IMR-90 (cell line): ENCODE measurements at regions not wholly inside any gene's neighbourhood (a gene's known extent, or its start where the extent isn't known, plus 50 kb on each side); places are given as distances from the start of the nearest gene placed in this dataset.
A peak's percentile ranks its signal among the peaks of the same experiment; 100 is the strongest.

Experiments used
- ATAC-seq: fragments of 200-7000 bp; cut with Tn5 transposase; 2 replicates; pipeline ENCODE4 v1.9.1; 2020; ENCODE audit warnings: low read depth, mild to moderate bottlenecking, moderate library complexity
- BruUV-seq: library from RNA; stranded (reverse); fragments of 400-500 nt; replicated peaks from 2 replicates; lab custom pipeline; 2021; lab: Mats Ljungman, UMichigan
- CTCF ChIA-PET: fragments of 300-600 bp; formaldehyde crosslinking; extraction: SDS; loops from one replicate; lab custom pipeline; 2021; ENCODE audit warnings: antibody characterized with exemption; lab: Yijun Ruan, JAX
- POLR2A ChIA-PET: fragments of 300-600 bp; sonication (Branson Sonifier 250); formaldehyde crosslinking; loops from one replicate; lab custom pipeline; 2022; ENCODE audit warnings: antibody characterized with exemption; ENCODE audit not compliant: unreplicated experiment; lab: Charles Lee
- DNase-seq: peaks from one replicate; pipeline ENCODE4 v3.0.0; 2013
- H2AFZ ChIP-seq: replicated peaks from 2 replicates; pipeline ENCODE3; 2013; ENCODE audit warnings: low read length, mild to moderate bottlenecking; ENCODE audit not compliant: poor library complexity
- H2AK5ac ChIP-seq: 2 replicates; pipeline ENCODE4 v1.6.1; 2013; ENCODE audit warnings: low read depth, low read length, inconsistent platforms
- H2AK9ac ChIP-seq: replicated peaks from 2 replicates; pipeline ENCODE3; 2013; ENCODE audit warnings: mild to moderate bottlenecking, low read depth, low read length, moderate library complexity; ENCODE audit not compliant: poor library complexity
- H2BK120ac ChIP-seq: 2 replicates; pipeline ENCODE4 v1.6.1; 2013; ENCODE audit warnings: low read depth, low read length, inconsistent platforms
- H2BK15ac ChIP-seq: 3 replicates; pipeline ENCODE4 v1.6.1; 2013; ENCODE audit warnings: low read depth, low read length, inconsistent platforms
- H2BK20ac ChIP-seq: 2 replicates; pipeline ENCODE4 v1.6.1; 2013; ENCODE audit warnings: low read depth, mild to moderate bottlenecking, inconsistent platforms, low read length, moderate library complexity
- H2BK5ac ChIP-seq: 2 replicates; pipeline ENCODE4 v1.6.1; 2013; ENCODE audit warnings: mild to moderate bottlenecking, low read depth, low read length, inconsistent platforms; ENCODE audit not compliant: poor library complexity, severe bottlenecking
- H3K14ac ChIP-seq: replicated peaks from 2 replicates; pipeline ENCODE4 v1.6.1; 2013; ENCODE audit warnings: low read depth, low read length, inconsistent platforms
- H3K18ac ChIP-seq: 2 replicates; pipeline ENCODE4 v1.6.1; 2013; ENCODE audit warnings: low read depth, low read length, control low read depth
- H3K23ac ChIP-seq: 2 replicates; pipeline ENCODE4 v1.6.1; 2013; ENCODE audit warnings: low read depth, low read length, inconsistent platforms
- H3K27ac ChIP-seq: 2 replicates; pipeline ENCODE4 v1.5.1; 2013; ENCODE audit warnings: mild to moderate bottlenecking, control low read depth, low read length; ENCODE audit not compliant: insufficient read depth
- H3K27me3 ChIP-seq: 2 replicates; pipeline ENCODE4 v1.6.1; 2013; ENCODE audit warnings: low read length; ENCODE audit not compliant: control insufficient read depth, insufficient read depth
- H3K36me3 ChIP-seq: 2 replicates; pipeline ENCODE4 v1.6.1; 2013; ENCODE audit warnings: low read length, mixed read lengths; ENCODE audit not compliant: control insufficient read depth, insufficient read depth
- H3K4ac ChIP-seq: 2 replicates; pipeline ENCODE4 v1.6.1; 2013; ENCODE audit warnings: low read depth, low read length, inconsistent platforms
- H3K4me1 ChIP-seq: 2 replicates; pipeline ENCODE4 v1.6.1; 2013; ENCODE audit warnings: low read length, mixed read lengths; ENCODE audit not compliant: control insufficient read depth, insufficient read depth
- H3K4me2 ChIP-seq: 2 replicates; pipeline ENCODE4 v1.6.1; 2013; ENCODE audit warnings: low read depth, mild to moderate bottlenecking, control low read depth, low read length, moderate library complexity
- H3K4me3 ChIP-seq: 2 replicates; pipeline ENCODE4 v1.5.1; 2013; ENCODE audit warnings: low read depth, mild to moderate bottlenecking, control low read depth, low read length, moderate library complexity; ENCODE audit not compliant: insufficient read depth
- H3K56ac ChIP-seq: 2 replicates; pipeline ENCODE4 v1.6.1; 2013; ENCODE audit warnings: low read length, inconsistent platforms; ENCODE audit not compliant: insufficient read depth; ENCODE audit errors: extremely low read depth
- H3K79me1 ChIP-seq, 2 experiments: 2 replicates each; pipeline ENCODE4 v1.6.1; 2013; ENCODE audit warnings: low read length in 2 of 2, inconsistent platforms in 1 of 2, low read depth in 1 of 2
- H3K9ac ChIP-seq: 2 replicates; pipeline ENCODE4 v1.6.1; 2013; ENCODE audit warnings: low read depth, low read length, control low read depth
- H3K9me1 ChIP-seq: 2 replicates; pipeline ENCODE4 v1.6.1; 2013; ENCODE audit warnings: low read length, inconsistent platforms; ENCODE audit not compliant: insufficient read depth
- H3K9me3 ChIP-seq: 2 replicates; pipeline ENCODE4 v1.6.1; 2013; ENCODE audit warnings: low read length; ENCODE audit not compliant: control insufficient read depth, insufficient read depth
- H4K20me1 ChIP-seq: 2 replicates; pipeline ENCODE4 v1.6.1; 2013; ENCODE audit warnings: low read length, inconsistent platforms; ENCODE audit not compliant: insufficient read depth
- H4K5ac ChIP-seq: 2 replicates; pipeline ENCODE4 v1.6.1; 2013; ENCODE audit warnings: mild to moderate bottlenecking, low read depth, low read length, control low read depth
- H4K8ac ChIP-seq, 2 experiments: 2 replicates each; pipeline ENCODE4 v1.6.1; 2013; ENCODE audit warnings: low read depth in 2 of 2, low read length in 2 of 2, control low read depth in 1 of 2, inconsistent platforms in 1 of 2
- H4K91ac ChIP-seq: 2 replicates; pipeline ENCODE4 v1.6.1; 2013; ENCODE audit warnings: low read depth, low read length, inconsistent platforms; ENCODE audit not compliant: insufficient read depth
- BHLHE40 ChIP-seq: fragments of 150-350 bp; IDR thresholded peaks from 2 replicates; pipeline ENCODE4 v1.6.1; 2016; ENCODE audit warnings: mild to moderate bottlenecking, low read depth, low read length
- CHD1 ChIP-seq: IDR thresholded peaks from 2 replicates; pipeline ENCODE4 v1.6.1; 2012; ENCODE audit warnings: low read depth, low read length, improper control_type of control experiment
- FOS ChIP-seq: fragments of 150-350 bp; IDR thresholded peaks from 2 replicates; pipeline ENCODE4 v1.6.1; 2016; ENCODE audit warnings: low read depth, low read length
- MAFK ChIP-seq: IDR thresholded peaks from 2 replicates; pipeline ENCODE4 v1.6.1; 2012; ENCODE audit warnings: low read depth, low read length, improper control_type of control experiment
- MAZ ChIP-seq: IDR thresholded peaks from 2 replicates; pipeline ENCODE4 v1.6.1; 2012; ENCODE audit warnings: low read depth, mild to moderate bottlenecking, low read length, improper control_type of control experiment, moderate library complexity, borderline replicate concordance
- MXI1 ChIP-seq: IDR thresholded peaks from 2 replicates; pipeline ENCODE4 v1.6.1; 2012; ENCODE audit warnings: low read depth, mild to moderate bottlenecking, low read length, moderate library complexity, borderline replicate concordance
- NFE2L2 ChIP-seq: fragments of 150-350 bp; IDR thresholded peaks from 2 replicates; pipeline ENCODE4 v1.6.1; 2016; ENCODE audit warnings: low read depth, mild to moderate bottlenecking, low read length
- POLR2A ChIP-seq: IDR thresholded peaks from 2 replicates; pipeline ENCODE4 v1.6.1; 2012; ENCODE audit warnings: mild to moderate bottlenecking, low read depth, low read length
- RAD21 ChIP-seq: IDR thresholded peaks from 2 replicates; pipeline ENCODE4 v1.6.1; 2012; ENCODE audit warnings: low read length, improper control_type of control experiment
- RCOR1 ChIP-seq: IDR thresholded peaks from 2 replicates; pipeline ENCODE4 v1.6.1; 2012; ENCODE audit warnings: mild to moderate bottlenecking, low read length, improper control_type of control experiment; ENCODE audit not compliant: insufficient replicate concordance
- SMC3 ChIP-seq: fragments of 150-350 bp; IDR thresholded peaks from 2 replicates; pipeline ENCODE4 v1.6.1; 2016; ENCODE audit warnings: low read depth, mild to moderate bottlenecking, antibody characterized with exemption, low read length, moderate library complexity
- WGBS, 2 experiments: methylation state at CpG; one replicate each; pipeline versions ENCODE4 v1.1.5 to v1.1.7; 2013; ENCODE audit warnings: missing lambda C conversion rate in 2 of 2; ENCODE audit not compliant: insufficient read length in 1 of 2; ENCODE audit errors: extremely low coverage in 2 of 2; 5-methylcytosine and 5-hydroxymethylcytosine counted together
- dilution Hi-C: fragments of 300-500 bp; cut with HindIII; formaldehyde crosslinking; loops from one replicate; pipeline ENCODE4 v1.14.3; 2018; ENCODE audit warnings: low sequenced_read_pairs; ENCODE audit not compliant: unreplicated experiment
- in situ Hi-C: fragments of 300-500 bp; cut with MboI; formaldehyde crosslinking; loops from 3 replicates; pipeline ENCODE4 v1.14.3; 2019; ENCODE audit warnings: low sequenced_read_pairs, inconsistent platforms, mixed read lengths
- intact Hi-C: fragments of 100-400 bp; cut with micrococcal nuclease; formaldehyde crosslinking; loops from 2 replicates; pipeline ENCODE4 v1.10.0; 2022
- TF ChIP-seq, protein P1 (sequence below): fragments of 150-350 bp; IDR thresholded peaks from 2 replicates; pipeline ENCODE4 v1.6.1; 2016; ENCODE audit warnings: low read depth, mild to moderate bottlenecking, low read length, moderate library complexity, borderline replicate concordance

DNA sequence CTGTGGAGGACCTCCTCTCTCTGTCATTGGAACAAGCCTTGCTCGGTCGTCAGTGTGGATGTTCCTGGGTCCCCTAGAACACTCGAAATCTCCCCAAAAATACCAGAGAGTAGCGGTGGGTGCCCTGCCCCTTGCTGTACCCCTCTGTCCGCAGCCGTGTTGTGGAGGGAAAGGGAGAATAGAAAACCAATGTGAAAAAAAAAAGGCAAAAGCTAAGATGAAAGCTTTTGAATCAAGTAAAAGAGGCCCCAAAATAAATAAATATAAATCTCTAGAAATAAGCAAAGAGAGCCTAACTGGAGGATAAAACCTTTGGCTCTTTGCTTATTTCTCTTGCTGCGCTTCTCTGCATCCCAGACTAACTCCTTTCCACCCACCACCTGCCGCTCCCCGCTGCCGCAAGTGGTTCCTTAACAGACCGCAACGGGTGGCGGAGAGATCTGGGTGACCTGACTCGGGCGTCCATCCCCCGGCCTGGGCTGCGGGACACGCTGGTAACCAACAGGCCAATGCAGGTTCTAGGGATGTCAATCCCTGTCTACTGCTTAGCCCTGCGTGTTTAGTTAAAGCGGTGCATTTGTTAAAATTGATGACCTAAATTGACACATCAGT lies 110.0 kb downstream of the GPX5 start:
- H3K9ac ChIP-seq = no peak overlapping the region
- POLR2A ChIA-PET = no interaction called here
- 15% methylated on average over 4 of the region's 20 CpGs; no CpG with 5 or more reads in 1 of the 2 experiments for WGBS, 2 experiments

More for the DNA sequence above, 110.0 kb downstream of the GPX5 start:
- DNase-seq (no peak), ATAC-seq (no peak)
- Histone ChIP-seq H3K27me3 (peaks cover 7% of the 10 kb centered on the region), H2BK120ac (no peak overlapping the region), H3K14ac (no peak overlapping the region), H4K8ac (no peak overlapping the region), H3K79me1 (no peaks in the 10 kb centered on the region), H3K9me1 (no peaks in the 10 kb centered on the region), H2BK15ac (no peak overlapping the region), H3K4me3 (peak overlapping the region; percentile 5; the same call in 1 of the 2 replicates), H3K4ac (no peak overlapping the region), H3K23ac (no peak overlapping the region), H3K36me3 (no peaks in the 10 kb centered on the region), H3K9me3 (no peaks in the 10 kb centered on the region), H4K91ac (no peak overlapping the region), H4K5ac (no peak overlapping the region), H4K20me1 (no peaks in the 10 kb centered on the region), H3K27ac (no peak overlapping the region), H2AK9ac (no peak overlapping the region), H2BK20ac (no peak overlapping the region), H2BK5ac (no peak overlapping the region), H2AFZ (peak overlapping the region; percentile 85), H3K4me2 (peak overlapping the region; percentile 70; the same call in 1 of the 2 replicates), H3K18ac (no peak overlapping the region), H3K4me1 (no peaks in the 10 kb centered on the region), H3K56ac (no peak overlapping the region), H2AK5ac (no peak overlapping the region)
- intact Hi-C loops (no loop called here), dilution Hi-C loops (no loop called here), in situ Hi-C loops (no loop called here)
- CTCF ChIA-PET = no interaction called here
- BruUV-seq = no TSS peak
- TF ChIP-seq, protein P1, sequence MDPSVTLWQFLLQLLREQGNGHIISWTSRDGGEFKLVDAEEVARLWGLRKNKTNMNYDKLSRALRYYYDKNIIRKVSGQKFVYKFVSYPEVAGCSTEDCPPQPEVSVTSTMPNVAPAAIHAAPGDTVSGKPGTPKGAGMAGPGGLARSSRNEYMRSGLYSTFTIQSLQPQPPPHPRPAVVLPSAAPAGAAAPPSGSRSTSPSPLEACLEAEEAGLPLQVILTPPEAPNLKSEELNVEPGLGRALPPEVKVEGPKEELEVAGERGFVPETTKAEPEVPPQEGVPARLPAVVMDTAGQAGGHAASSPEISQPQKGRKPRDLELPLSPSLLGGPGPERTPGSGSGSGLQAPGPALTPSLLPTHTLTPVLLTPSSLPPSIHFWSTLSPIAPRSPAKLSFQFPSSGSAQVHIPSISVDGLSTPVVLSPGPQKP = no peak
- TF ChIP-seq MXI1 (no peak), MAZ (no peak), BHLHE40 (no peak), RCOR1 (no peak), RAD21 (no peak), POLR2A (no peak), FOS (no peak), MAFK (no peak), NFE2L2 (no peak), SMC3 (no peak), CHD1 (no peak)
